Pulmonary artery endothelial cell (primary cell): ENCODE measurements at regions not wholly inside any gene's neighbourhood (a gene's known extent, or its start where the extent isn't known, plus 50 kb on each side); places are given as distances from the start of the nearest gene placed in this dataset.
"Not testable (repeated sequence)": the region's sequence is repeated elsewhere in the genome, so short reads cannot be mapped to it uniquely, and the experiment has no call there.

Experiments used
- DNase-seq: peaks from one replicate; pipeline ENCODE4 v3.0.0-alpha.2; 2011; ENCODE audit warnings: low read depth, low spot score

DNA sequence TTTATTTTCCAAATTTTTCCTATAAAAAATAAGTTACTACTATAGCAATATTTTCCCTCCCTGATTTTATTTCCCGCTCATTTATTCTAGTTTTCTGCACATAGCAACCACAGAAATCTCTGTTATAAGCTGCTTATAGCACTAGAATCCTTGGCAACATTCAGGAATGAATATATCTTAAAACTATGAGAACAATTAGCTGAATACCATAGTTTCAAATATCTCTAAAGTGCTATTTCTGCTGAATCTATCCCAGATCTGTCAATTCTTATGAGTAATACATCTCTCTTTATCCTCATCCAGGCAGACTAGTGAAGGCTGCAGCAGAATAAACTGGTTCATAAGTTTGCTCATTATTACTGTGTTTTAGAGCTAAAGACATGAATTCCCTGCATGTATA, 622.9 kb upstream of the DIPK2B start:
- no peak for DNase-seq

DNA sequence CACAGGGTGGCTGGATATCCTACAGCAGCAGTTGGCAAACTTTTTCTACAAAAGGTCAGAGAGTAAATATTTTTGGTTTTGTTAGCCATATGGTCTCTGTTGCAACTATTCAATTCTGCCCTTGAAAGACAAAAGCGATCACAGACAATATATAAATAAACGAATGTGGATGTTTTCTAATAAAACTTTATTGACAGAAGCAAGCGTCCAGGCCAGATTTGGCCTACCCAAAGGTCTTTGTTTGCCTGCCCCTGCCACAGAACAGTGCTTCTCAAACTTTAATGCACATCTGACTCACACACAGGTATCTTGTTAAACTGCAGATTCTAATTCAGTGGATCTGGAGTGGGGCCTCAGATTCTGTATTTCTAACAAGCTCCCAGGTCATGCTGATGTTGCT, 621.4 kb upstream of the DIPK2B start:
- no peak for DNase-seq

DNA sequence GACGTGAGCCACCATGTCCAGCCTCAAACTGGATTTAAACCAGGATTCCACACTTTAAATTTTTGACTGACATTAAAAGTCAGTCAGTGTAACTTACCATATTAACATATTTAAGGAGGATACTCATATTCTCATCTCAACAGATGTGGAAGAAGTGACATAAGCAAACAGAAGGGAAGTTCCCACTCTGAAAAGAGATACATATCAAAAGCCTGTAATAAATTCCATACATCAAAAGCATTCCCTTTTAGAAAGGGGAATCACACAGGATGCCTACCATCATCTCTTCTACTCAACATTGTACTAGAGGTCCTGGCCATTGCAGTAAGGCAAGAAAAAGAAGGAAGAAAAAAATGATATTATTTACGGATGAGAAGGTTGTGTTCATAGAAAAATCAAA, 618.2 kb upstream of the DIPK2B start:
- DNase-seq: no peak

DNA sequence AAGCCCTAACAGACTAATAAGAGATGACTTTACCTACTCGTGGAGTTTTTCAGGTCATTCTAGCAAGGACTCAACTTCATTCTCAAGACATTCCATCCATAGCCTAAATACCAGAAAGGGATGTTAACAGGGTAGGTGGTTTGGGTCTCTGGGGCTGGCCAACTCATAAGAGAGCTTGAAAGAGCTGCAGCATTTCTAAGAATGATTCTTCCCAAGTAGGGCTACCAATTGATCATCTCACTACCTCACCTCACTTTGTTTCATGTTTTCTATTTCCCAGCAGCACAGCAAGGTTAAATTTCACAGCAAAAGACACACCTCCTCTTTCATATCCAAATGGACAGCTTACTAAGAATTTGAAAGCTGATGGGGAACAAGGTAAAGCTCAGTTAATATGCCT, 614.8 kb upstream of the DIPK2B start:
- DNase-seq: no peak

DNA sequence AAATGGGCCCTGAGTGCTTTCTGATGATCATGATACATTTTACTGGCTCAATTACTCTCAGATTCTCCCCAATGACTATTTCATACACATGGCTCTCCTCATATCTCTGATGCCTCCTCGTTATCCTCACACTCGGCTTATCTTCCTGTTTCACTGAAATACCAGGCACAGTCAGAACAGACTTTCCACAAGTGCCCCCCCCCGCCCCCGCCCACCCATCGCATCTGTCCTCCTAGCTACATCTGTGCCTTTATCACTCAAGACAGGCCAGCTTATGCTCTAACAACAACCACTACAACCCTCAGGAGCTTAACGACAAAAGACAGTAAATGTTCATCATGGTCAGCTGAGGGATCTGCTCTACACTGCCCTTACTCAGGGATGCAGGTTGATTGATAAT, 610.6 kb upstream of the DIPK2B start:
- no peak for DNase-seq

DNA sequence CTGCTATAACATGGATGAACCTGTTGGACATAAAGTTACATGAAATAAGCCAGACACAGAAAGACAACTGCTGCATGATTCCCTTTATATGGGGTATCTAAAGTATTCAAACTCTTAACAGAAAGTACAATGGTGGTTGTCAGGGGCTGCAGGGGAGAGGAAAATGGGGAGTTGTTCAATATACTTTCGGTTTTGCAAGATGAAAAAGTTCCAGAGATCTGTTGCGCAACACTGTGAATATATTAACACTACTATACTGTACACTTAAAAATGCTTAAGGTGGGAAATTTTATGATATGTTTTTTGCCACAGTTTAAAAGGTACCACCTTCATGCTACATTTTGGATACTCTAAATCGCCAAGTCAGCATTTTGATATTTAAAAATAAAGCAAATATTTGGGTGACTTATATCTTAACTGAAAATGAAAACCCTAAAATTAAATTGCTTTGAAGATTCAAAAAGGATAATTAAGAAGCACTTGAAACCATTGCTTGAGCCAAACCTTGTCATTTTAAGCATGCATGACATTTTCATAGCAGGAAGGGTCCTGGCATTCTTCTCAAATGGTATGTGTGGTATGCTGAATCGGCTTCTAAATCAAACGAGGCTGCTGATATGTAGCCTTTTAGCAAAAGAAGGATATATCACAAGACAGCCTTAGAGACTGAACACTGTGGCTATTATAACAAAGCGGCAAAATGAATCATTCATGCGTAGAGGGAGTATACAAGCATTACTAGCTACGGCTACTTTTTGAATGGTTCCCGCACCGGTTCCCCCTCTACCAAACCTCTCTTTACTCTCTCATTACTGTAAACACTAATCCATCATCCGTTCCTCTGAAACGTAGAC, 607.1 kb upstream of the DIPK2B start:
- DNase-seq: no peak

DNA sequence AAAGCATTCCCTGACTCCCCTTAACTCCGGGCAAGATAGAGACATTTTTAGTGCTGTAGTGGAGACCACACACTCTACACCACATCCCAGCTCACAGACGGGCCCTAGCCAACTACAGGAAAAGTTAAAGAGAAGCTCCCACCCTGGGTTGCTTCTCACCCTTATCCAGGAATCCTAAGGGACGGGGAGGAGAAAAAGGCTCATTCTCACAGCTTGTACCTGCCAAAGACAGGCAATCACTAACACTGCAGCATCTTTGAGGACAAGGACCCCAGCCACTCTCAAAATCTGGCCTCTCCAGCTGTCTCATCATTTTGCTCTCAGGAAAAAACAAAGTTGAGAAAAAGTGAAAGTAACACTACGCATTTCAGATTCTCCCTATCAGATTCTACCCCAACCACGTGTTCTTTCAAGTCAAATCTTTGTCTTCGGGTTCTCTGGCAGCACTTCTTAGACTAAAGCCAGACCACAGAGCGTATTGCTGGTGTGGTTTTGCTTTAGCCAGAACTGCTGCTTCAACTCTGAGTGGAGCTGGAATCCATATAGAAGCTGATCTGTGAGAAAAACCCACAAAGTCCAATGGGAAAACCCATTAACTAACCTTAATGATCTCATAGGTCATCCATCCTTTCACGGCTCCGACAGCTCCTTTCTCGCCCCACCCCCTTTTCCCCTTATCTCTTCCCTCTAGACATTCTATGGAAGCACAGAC, 605.9 kb upstream of the DIPK2B start:
- no peak for DNase-seq

DNA sequence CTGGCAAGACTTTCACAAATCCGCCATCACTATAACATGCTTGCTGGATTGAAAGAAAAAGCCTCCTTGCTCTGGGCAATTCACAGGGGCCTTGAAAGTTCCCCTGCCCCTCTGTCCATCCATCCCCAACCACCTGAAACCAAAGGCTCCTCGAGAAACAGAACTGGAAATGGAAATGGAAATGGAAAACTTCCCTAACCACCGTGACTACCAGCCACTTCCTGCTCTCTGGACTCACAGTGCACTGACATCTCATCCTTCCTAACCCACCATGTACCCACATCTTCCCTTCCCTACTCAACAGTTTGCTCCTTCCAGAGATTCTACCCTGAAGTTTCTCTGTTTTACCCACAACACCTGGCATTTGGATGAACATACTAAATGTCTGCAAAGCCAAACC, 603.6 kb upstream of the DIPK2B start:
- no peak for DNase-seq

DNA sequence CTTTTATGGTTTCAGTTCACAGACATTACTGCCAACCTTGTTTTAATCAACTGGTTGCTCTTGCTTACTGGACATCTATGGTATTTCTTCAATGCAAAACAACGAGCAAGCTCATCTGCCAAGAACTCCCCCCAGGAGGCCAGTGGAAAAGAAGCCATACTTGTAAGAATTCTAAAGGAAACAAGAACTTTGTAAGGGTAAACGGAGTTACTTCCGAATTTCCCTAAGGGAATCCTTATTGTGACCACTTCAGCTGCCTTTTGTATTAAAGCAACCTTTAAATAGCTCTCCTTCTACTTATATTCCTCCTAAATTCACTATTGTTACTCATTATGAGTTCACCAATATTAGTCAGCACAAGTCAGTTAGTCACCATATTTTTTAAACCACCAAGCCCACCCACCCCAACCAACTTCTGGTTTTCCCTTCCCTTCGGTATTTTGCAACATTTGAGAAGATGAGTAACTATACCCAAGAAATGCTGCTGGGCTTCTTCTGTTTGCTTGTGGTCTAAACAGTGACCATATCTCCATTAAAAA, 602.8 kb upstream of the DIPK2B start:
- DNase-seq: no peak

DNA sequence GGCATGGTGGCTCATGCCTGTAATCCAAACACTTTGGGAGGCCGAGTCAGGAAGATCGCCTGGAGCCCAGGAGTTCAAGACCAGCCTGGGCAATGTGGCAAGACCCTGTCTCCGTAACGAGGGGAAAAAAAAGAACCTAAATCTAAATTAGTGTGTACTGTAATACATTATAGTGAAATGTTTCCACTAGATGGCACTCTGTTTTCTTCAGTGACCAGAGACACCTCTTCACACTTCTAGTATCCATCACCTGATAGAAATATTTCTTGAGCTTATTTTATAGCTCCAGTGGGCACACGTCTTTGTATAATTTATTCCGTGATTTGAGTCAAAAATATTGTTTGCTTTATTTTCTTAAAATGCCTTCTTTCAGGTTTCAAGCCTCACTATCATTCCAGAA, 600.9 kb upstream of the DIPK2B start:
- no peak for DNase-seq

DNA sequence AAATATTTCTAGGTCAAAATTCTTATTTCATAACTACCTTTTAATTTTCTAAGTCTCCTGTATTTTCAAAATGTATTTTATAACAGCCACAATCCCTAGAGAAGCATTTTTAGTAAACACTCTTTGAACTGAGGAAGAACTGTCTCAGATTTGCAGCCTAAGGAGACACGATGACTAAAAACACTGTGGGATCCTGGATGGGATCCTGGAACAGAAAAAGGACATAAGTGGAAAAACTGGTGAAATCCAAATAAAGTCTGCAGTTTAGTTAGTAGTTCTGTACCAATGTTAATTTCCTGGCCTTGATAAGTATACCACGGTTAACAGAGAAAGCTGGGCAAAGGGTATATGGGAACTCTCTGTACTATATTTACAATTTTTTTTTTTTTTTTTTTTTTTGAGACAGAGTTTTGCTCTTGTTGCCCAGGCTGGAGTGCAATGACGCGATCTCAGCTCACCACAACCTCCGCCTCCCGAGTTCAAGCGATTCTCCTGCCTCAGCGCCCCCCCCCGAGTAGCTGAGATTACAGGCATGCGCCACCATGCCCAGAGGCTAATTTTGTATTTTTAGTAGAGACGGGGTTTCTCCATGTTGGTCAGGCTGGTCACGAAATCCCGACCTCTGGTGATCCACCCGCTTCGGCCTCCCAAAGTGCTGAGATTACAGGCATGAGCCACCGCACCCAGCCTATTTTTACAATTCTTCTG, 600.2 kb upstream of the DIPK2B start:
- not testable (repeated sequence) for DNase-seq

DNA sequence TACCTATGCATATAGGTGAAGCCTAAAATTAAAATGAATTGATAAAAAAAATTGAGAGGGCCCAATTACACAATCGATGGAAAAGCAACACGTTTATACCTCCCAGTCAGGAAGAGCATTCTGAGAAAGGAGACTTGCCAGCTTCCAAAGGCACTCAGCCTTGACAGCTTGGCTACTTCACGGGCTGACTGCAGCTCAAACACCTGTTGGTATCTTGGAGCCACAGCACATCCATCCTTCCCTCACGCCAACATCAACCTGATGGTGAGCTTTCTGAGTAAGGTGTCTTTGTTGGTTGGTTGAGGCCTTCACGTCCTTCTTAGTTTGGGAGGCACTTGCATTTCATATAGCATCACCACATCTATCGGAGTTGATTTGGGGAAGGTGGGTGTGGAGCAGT, 598.9 kb upstream of the DIPK2B start:
- DNase-seq: no peak

DNA sequence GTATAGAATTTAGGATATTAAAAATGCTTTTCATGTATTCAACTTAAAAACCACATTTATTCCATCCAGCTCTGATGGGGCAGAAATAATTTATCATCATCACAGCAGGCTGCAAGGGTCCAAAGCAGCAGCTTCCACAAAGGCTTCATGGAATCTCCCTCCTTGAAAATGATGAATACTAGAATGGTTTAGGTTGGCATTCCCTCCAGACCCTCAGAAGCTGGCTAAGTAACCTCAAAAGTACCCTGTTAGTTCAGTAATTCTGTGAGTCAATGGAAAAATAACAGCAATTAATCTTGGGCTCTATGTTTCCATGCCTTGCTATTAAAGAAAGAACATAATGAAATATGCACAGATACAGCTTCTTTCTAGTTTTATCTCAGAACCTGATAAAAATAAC, 594.9 kb upstream of the DIPK2B start:
- DNase-seq: no peak

DNA sequence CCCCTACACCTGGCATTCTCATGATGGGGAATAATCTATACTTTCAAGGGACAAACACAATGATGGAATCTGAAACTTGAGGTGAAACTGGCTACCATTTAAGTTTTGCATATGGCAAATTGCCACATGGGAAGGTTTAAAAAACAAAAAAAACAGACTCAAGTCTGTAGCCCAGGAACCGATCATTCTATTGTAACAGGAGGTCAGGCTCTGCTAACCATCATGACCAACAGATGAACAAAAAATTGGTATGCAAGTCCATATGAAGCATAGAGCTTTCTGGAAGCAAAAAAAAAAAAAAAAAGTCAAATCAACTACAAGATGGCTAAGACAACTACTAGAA, 594.3 kb upstream of the DIPK2B start:
- DNase-seq: no peak

DNA sequence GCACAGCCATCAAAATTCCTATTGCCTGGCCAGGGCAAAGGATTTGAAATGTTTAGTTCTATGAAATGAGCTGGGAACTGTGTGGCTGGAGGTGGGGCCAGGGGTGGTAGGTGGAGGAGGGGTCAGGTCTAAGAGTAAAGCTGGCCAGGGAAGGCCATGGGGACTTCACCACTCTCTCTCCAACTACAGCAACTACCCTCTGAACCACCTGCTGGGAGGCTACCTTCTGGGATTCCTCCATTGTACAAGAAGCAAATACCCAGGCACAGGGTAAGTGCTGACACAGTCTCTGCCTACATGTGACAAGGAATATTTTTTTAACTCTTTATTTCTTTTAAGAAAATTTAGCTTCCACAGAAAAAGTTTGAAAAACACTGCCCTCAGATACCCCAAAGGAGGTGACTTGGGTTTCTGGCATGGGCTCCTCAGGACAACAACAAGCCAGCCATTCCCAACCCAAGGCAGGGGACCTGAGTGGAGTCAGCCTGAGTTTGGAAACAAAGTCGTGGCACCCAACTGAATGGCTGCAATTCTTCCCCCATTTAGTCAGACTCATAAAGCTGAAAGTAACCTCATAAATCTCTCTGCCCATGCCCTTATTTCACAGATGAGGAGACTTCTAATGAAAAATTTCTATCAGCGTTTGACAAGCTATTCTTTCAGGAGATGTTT, 593.8 kb upstream of the DIPK2B start:
- no peak for DNase-seq

DNA sequence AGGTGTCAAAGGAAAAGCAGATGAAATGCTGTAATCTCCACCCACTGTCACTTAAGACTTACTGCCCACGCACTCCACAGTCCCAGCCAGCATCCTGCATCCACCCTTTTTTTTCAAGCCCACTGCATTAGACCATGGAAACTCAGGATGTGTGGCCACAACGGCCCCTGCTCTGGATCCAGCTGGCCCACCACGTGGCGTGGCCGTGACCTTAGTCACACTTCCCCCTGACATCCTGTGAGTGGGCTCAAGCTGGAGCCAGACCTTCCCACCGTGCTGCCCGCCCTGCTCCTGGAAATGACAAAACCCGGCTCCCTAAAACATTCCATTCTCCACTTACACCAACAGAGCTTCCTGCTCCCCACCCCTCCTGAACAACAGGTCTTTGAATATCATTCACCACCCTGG, 588.3 kb upstream of the DIPK2B start:
- peak; percentile 62 for DNase-seq

DNA sequence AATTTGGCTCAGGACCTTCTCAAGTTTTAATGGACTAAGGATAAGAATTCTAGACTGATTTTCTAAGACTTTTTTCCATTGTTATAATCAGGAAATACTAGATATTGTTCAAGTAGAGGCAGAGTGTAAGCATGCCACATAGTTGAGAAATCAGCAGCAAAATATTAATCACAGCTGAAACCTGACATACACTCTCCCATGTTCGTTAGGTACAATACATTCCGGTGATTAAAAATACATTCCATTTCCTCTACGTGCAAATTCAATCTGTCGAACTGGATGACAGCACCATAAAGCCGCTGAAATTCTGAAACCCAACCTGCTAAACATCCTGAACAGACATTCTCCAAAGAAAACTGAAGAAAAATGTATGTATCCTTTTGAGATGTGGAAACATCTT, 587.6 kb upstream of the DIPK2B start:
- no peak for DNase-seq

DNA sequence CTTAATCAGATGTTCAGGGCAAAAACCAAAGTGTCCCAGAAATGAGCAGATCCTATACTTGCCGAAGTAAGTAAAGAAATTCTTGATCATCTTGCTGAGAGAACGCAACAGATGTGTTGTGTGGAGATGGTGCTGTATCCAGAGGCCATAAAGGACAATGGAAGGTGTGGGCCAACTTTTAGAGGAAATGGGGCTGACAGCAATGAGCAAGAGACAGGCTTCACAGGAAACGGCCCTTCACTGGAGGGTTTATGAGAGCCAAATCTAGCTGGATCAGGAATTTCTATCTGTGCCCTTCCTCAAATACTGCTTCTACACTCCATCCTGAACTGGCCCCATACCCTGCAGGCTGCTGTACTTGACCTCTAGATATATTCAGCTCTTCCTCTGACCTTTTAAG, 583.9 kb upstream of the DIPK2B start:
- no peak for DNase-seq

DNA sequence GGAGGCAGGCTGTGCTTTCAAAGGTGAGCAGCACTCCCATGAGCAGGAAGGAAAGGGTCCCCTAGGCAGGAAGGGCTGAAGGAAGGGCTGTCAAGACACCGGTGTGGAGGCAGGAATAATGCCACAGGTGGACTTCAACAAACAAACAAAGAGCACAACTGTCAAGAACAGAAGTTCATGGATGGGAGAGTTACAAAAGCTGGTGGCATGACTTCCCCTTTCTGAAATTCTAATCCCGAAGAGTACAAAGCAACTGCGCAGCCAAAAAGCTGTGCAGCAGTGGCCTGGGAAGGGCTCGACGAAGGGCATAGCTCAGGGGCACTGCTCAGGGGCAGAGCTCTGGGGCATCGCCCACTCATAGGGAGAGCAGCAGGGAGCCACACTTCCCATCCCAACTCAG, 582.3 kb upstream of the DIPK2B start:
- DNase-seq: no peak

DNA sequence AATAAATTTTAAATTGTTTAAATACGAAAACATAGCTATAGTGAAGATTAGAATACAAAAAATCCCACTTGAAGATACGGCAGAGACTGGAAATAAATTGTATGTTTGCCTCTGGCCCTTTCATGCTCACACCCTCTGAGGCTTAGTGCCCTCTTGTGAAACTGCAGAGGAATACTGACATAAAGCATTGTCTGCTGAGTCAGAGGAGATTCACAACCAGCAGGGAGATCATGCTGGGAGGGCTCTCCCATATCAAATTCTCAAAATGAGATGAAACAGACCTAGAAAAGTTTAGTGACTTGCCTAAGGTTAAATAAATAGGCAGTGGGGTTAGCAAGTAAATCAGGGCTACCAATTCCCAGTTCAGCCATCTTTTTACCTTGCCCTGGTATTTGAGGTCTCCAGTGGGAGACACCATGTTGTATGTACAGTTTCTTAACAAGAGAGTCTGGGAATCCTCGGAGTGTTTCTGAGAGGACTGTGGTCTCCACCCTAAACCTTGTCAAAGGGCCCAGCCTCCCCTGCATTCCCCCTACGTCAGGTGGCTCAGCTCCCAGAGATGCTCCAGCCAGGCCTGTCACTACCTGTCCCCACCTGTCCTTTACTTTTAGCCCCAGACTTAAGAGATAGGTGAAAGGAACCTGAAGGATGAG, 581.4 kb upstream of the DIPK2B start:
- DNase-seq: no peak

DNA sequence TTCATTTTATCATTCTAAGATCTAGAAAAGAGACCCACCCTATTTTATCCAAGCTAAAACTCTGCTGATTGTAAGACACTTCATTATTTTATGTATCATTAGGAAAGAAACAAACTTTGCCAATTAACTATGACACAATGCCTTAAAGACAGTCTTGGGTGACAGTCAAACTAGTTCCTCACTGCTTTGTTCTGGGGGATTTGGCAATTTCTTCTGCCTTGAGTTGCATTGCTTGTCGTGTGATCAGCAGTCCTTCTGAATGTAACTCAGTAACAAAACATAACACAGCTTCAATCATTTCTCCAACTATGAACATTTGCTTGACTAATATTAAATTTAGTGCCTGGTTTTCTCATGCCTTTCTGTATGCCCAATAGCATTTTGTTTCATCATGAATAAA, 577.9 kb upstream of the DIPK2B start:
- DNase-seq: no peak
